IMR-90 (cell line): ENCODE measurements at regions not wholly inside any gene's neighbourhood (a gene's known extent, or its start where the extent isn't known, plus 50 kb on each side); places are given as distances from the start of the nearest gene placed in this dataset.
A peak's percentile ranks its signal among the peaks of the same experiment; 100 is the strongest.

ENCODE experiments used
- ATAC-seq: fragments of 200-7000 bp; cut with Tn5 transposase; 2 replicates; pipeline ENCODE4 v1.9.1; 2020; ENCODE audit warnings: low read depth, mild to moderate bottlenecking, moderate library complexity
- BruUV-seq: library from RNA; stranded (reverse); fragments of 400-500 nt; replicated peaks from 2 replicates; lab custom pipeline; 2021; lab: Mats Ljungman, UMichigan
- CTCF ChIA-PET: fragments of 300-600 bp; formaldehyde crosslinking; extraction: SDS; loops from one replicate; lab custom pipeline; 2021; ENCODE audit warnings: antibody characterized with exemption; lab: Yijun Ruan, JAX
- POLR2A ChIA-PET: fragments of 300-600 bp; sonication (Branson Sonifier 250); formaldehyde crosslinking; loops from one replicate; lab custom pipeline; 2022; ENCODE audit warnings: antibody characterized with exemption; ENCODE audit not compliant: unreplicated experiment; lab: Charles Lee
- DNase-seq: peaks from one replicate; pipeline ENCODE4 v3.0.0; 2013
- H2AFZ ChIP-seq: replicated peaks from 2 replicates; pipeline ENCODE3; 2013; ENCODE audit warnings: low read length, mild to moderate bottlenecking; ENCODE audit not compliant: poor library complexity
- H2AK5ac ChIP-seq: 2 replicates; pipeline ENCODE4 v1.6.1; 2013; ENCODE audit warnings: low read depth, low read length, inconsistent platforms
- H2AK9ac ChIP-seq: replicated peaks from 2 replicates; pipeline ENCODE3; 2013; ENCODE audit warnings: mild to moderate bottlenecking, low read depth, low read length, moderate library complexity; ENCODE audit not compliant: poor library complexity
- H2BK120ac ChIP-seq: 2 replicates; pipeline ENCODE4 v1.6.1; 2013; ENCODE audit warnings: low read depth, low read length, inconsistent platforms
- H2BK15ac ChIP-seq: 3 replicates; pipeline ENCODE4 v1.6.1; 2013; ENCODE audit warnings: low read depth, low read length, inconsistent platforms
- H2BK20ac ChIP-seq: 2 replicates; pipeline ENCODE4 v1.6.1; 2013; ENCODE audit warnings: low read depth, mild to moderate bottlenecking, inconsistent platforms, low read length, moderate library complexity
- H2BK5ac ChIP-seq: 2 replicates; pipeline ENCODE4 v1.6.1; 2013; ENCODE audit warnings: mild to moderate bottlenecking, low read depth, low read length, inconsistent platforms; ENCODE audit not compliant: poor library complexity, severe bottlenecking
- H3K14ac ChIP-seq: replicated peaks from 2 replicates; pipeline ENCODE4 v1.6.1; 2013; ENCODE audit warnings: low read depth, low read length, inconsistent platforms
- H3K18ac ChIP-seq: 2 replicates; pipeline ENCODE4 v1.6.1; 2013; ENCODE audit warnings: low read depth, low read length, control low read depth
- H3K23ac ChIP-seq: 2 replicates; pipeline ENCODE4 v1.6.1; 2013; ENCODE audit warnings: low read depth, low read length, inconsistent platforms
- H3K27ac ChIP-seq: 2 replicates; pipeline ENCODE4 v1.5.1; 2013; ENCODE audit warnings: mild to moderate bottlenecking, control low read depth, low read length; ENCODE audit not compliant: insufficient read depth
- H3K27me3 ChIP-seq: 2 replicates; pipeline ENCODE4 v1.6.1; 2013; ENCODE audit warnings: low read length; ENCODE audit not compliant: control insufficient read depth, insufficient read depth
- H3K36me3 ChIP-seq: 2 replicates; pipeline ENCODE4 v1.6.1; 2013; ENCODE audit warnings: low read length, mixed read lengths; ENCODE audit not compliant: control insufficient read depth, insufficient read depth
- H3K4ac ChIP-seq: 2 replicates; pipeline ENCODE4 v1.6.1; 2013; ENCODE audit warnings: low read depth, low read length, inconsistent platforms
- H3K4me1 ChIP-seq: 2 replicates; pipeline ENCODE4 v1.6.1; 2013; ENCODE audit warnings: low read length, mixed read lengths; ENCODE audit not compliant: control insufficient read depth, insufficient read depth
- H3K4me2 ChIP-seq: 2 replicates; pipeline ENCODE4 v1.6.1; 2013; ENCODE audit warnings: low read depth, mild to moderate bottlenecking, control low read depth, low read length, moderate library complexity
- H3K4me3 ChIP-seq: 2 replicates; pipeline ENCODE4 v1.5.1; 2013; ENCODE audit warnings: low read depth, mild to moderate bottlenecking, control low read depth, low read length, moderate library complexity; ENCODE audit not compliant: insufficient read depth
- H3K56ac ChIP-seq: 2 replicates; pipeline ENCODE4 v1.6.1; 2013; ENCODE audit warnings: low read length, inconsistent platforms; ENCODE audit not compliant: insufficient read depth; ENCODE audit errors: extremely low read depth
- H3K79me1 ChIP-seq, 2 experiments: 2 replicates each; pipeline ENCODE4 v1.6.1; 2013; ENCODE audit warnings: low read length in 2 of 2, inconsistent platforms in 1 of 2, low read depth in 1 of 2
- H3K9ac ChIP-seq: 2 replicates; pipeline ENCODE4 v1.6.1; 2013; ENCODE audit warnings: low read depth, low read length, control low read depth
- H3K9me1 ChIP-seq: 2 replicates; pipeline ENCODE4 v1.6.1; 2013; ENCODE audit warnings: low read length, inconsistent platforms; ENCODE audit not compliant: insufficient read depth
- H3K9me3 ChIP-seq: 2 replicates; pipeline ENCODE4 v1.6.1; 2013; ENCODE audit warnings: low read length; ENCODE audit not compliant: control insufficient read depth, insufficient read depth
- H4K20me1 ChIP-seq: 2 replicates; pipeline ENCODE4 v1.6.1; 2013; ENCODE audit warnings: low read length, inconsistent platforms; ENCODE audit not compliant: insufficient read depth
- H4K5ac ChIP-seq: 2 replicates; pipeline ENCODE4 v1.6.1; 2013; ENCODE audit warnings: mild to moderate bottlenecking, low read depth, low read length, control low read depth
- H4K8ac ChIP-seq, 2 experiments: 2 replicates each; pipeline ENCODE4 v1.6.1; 2013; ENCODE audit warnings: low read depth in 2 of 2, low read length in 2 of 2, control low read depth in 1 of 2, inconsistent platforms in 1 of 2
- H4K91ac ChIP-seq: 2 replicates; pipeline ENCODE4 v1.6.1; 2013; ENCODE audit warnings: low read depth, low read length, inconsistent platforms; ENCODE audit not compliant: insufficient read depth
- BHLHE40 ChIP-seq: fragments of 150-350 bp; IDR thresholded peaks from 2 replicates; pipeline ENCODE4 v1.6.1; 2016; ENCODE audit warnings: mild to moderate bottlenecking, low read depth, low read length
- CHD1 ChIP-seq: IDR thresholded peaks from 2 replicates; pipeline ENCODE4 v1.6.1; 2012; ENCODE audit warnings: low read depth, low read length, improper control_type of control experiment
- FOS ChIP-seq: fragments of 150-350 bp; IDR thresholded peaks from 2 replicates; pipeline ENCODE4 v1.6.1; 2016; ENCODE audit warnings: low read depth, low read length
- MAFK ChIP-seq: IDR thresholded peaks from 2 replicates; pipeline ENCODE4 v1.6.1; 2012; ENCODE audit warnings: low read depth, low read length, improper control_type of control experiment
- NFE2L2 ChIP-seq: fragments of 150-350 bp; IDR thresholded peaks from 2 replicates; pipeline ENCODE4 v1.6.1; 2016; ENCODE audit warnings: low read depth, mild to moderate bottlenecking, low read length
- RAD21 ChIP-seq: IDR thresholded peaks from 2 replicates; pipeline ENCODE4 v1.6.1; 2012; ENCODE audit warnings: low read length, improper control_type of control experiment
- RFX5 ChIP-seq: IDR thresholded peaks from 2 replicates; pipeline ENCODE4 v1.8.0; 2012; ENCODE audit warnings: low read depth, mild to moderate bottlenecking, low read length, moderate library complexity
- SMC3 ChIP-seq: fragments of 150-350 bp; IDR thresholded peaks from 2 replicates; pipeline ENCODE4 v1.6.1; 2016; ENCODE audit warnings: low read depth, mild to moderate bottlenecking, antibody characterized with exemption, low read length, moderate library complexity
- WGBS, 2 experiments: methylation state at CpG; one replicate each; pipeline versions ENCODE4 v1.1.5 to v1.1.7; 2013; ENCODE audit warnings: missing lambda C conversion rate in 2 of 2; ENCODE audit not compliant: insufficient read length in 1 of 2; ENCODE audit errors: extremely low coverage in 2 of 2; 5-methylcytosine and 5-hydroxymethylcytosine counted together
- dilution Hi-C: fragments of 300-500 bp; cut with HindIII; formaldehyde crosslinking; loops from one replicate; pipeline ENCODE4 v1.14.3; 2018; ENCODE audit warnings: low sequenced_read_pairs; ENCODE audit not compliant: unreplicated experiment
- in situ Hi-C: fragments of 300-500 bp; cut with MboI; formaldehyde crosslinking; loops from 3 replicates; pipeline ENCODE4 v1.14.3; 2019; ENCODE audit warnings: low sequenced_read_pairs, inconsistent platforms, mixed read lengths
- intact Hi-C: fragments of 100-400 bp; cut with micrococcal nuclease; formaldehyde crosslinking; loops from 2 replicates; pipeline ENCODE4 v1.10.0; 2022

GRCh38 chr6:54619102-54619501, 227.5 kb upstream of the FAM83B start:
- Histone ChIP-seq H3K9me1 (no peaks in the 10 kb centered on the region), H4K5ac (no peak overlapping the region), H2BK15ac (peak overlapping the region; percentile 44; the same call in 1 of the 3 replicates), H4K8ac (0 out of 4 replicates have a peak overlapping the region, but pooled peaks of 1 of the 2 experiments have one; percentile 20), H2AK5ac (no peak overlapping the region), H3K79me1 (no peaks in the 10 kb centered on the region), H3K18ac (no peak overlapping the region; the same call in 1 of the 2 replicates), H2BK120ac (peak overlapping the region; percentile 53), H3K36me3 (no peaks in the 10 kb centered on the region), H3K23ac (no peak overlapping the region), H3K27ac (no peak overlapping the region), H3K4me1 (peaks cover 5% of the 10 kb centered on the region; the same call in 1 of the 2 replicates), H3K9ac (no peak overlapping the region), H3K4ac (no peak overlapping the region), H3K14ac (peak overlapping the region; percentile 63; the same call in 1 of the 2 replicates), H2BK5ac (no peak overlapping the region), H3K27me3 (no peaks in the 10 kb centered on the region), H2AK9ac (no peak overlapping the region), H4K91ac (peak overlapping the region; percentile 49; the same call in 1 of the 2 replicates), H3K56ac (no peak overlapping the region), H3K9me3 (no peaks in the 10 kb centered on the region), H2AFZ (no peak overlapping the region), H2BK20ac (peak overlapping the region; percentile 75; the same call in 1 of the 2 replicates), H4K20me1 (no peaks in the 10 kb centered on the region), H3K4me3 (no peak overlapping the region), H3K4me2 (no peak overlapping the region)
- TF ChIP-seq CHD1 (no peak), RAD21 (no peak), FOS (no peak), RFX5 (no peak), BHLHE40 (no peak), SMC3 (no peak), MAFK (no peak), NFE2L2 (no peak)
- dilution Hi-C loops = no loop called here
- intact Hi-C loops = loop anchor here (5.0 kb wide), 1 partner anchor 448 kb away; no protein-coding TSS in a partner anchor
- ATAC-seq = no peak
- in situ Hi-C loops = no loop called here
- BruUV-seq = no TSS peak
- ChIA-PET CTCF (no interaction called here), POLR2A (no interaction called here)
- DNase-seq = no peak
- 100% methylated on average over 1 of the region's 2 CpGs; no CpG with 5 or more reads in 1 of the 2 experiments for WGBS, 2 experiments
